Kidney epithelial cell (primary cell): ENCODE measurements at regions not wholly inside any gene's neighbourhood (a gene's known extent, or its start where the extent isn't known, plus 50 kb on each side); places are given as distances from the start of the nearest gene placed in this dataset.

Experiments used
- DNase-seq: peaks from one replicate; pipeline ENCODE4 v3.0.0-alpha.2; 2010; ENCODE audit warnings: low read depth
- H3K27me3 ChIP-seq: 2 replicates; pipeline ENCODE4 v1.6.0; 2011; ENCODE audit warnings: low read length; ENCODE audit not compliant: control insufficient read depth, insufficient read depth
- H3K36me3 ChIP-seq: 2 replicates; pipeline ENCODE4 v1.5.1; 2011; ENCODE audit warnings: low read length; ENCODE audit not compliant: control insufficient read depth, insufficient read depth
- H3K4me3 ChIP-seq: 2 replicates; pipeline ENCODE4 v1.5.1; 2011; ENCODE audit warnings: low read depth, mild to moderate bottlenecking, control low read depth, low read length
- TF ChIP-seq, protein P1 (sequence below): IDR thresholded peaks from 2 replicates; pipeline ENCODE4 v1.5.1; 2011; ENCODE audit warnings: mild to moderate bottlenecking, moderate library complexity, low read length, control low read depth, inconsistent platforms; ENCODE audit not compliant: insufficient read depth, poor library complexity, severe bottlenecking

GRCh38 chr6:112501705-112502104, 154.6 kb downstream of the RFPL4B start:
- Histone ChIP-seq H3K4me3 (no peak overlapping the region), H3K27me3 (no peaks in the 10 kb centered on the region), H3K36me3 (no peaks in the 10 kb centered on the region)
- TF ChIP-seq, protein P1, sequence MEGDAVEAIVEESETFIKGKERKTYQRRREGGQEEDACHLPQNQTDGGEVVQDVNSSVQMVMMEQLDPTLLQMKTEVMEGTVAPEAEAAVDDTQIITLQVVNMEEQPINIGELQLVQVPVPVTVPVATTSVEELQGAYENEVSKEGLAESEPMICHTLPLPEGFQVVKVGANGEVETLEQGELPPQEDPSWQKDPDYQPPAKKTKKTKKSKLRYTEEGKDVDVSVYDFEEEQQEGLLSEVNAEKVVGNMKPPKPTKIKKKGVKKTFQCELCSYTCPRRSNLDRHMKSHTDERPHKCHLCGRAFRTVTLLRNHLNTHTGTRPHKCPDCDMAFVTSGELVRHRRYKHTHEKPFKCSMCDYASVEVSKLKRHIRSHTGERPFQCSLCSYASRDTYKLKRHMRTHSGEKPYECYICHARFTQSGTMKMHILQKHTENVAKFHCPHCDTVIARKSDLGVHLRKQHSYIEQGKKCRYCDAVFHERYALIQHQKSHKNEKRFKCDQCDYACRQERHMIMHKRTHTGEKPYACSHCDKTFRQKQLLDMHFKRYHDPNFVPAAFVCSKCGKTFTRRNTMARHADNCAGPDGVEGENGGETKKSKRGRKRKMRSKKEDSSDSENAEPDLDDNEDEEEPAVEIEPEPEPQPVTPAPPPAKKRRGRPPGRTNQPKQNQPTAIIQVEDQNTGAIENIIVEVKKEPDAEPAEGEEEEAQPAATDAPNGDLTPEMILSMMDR: no peak
- no peak for DNase-seq

DNA sequence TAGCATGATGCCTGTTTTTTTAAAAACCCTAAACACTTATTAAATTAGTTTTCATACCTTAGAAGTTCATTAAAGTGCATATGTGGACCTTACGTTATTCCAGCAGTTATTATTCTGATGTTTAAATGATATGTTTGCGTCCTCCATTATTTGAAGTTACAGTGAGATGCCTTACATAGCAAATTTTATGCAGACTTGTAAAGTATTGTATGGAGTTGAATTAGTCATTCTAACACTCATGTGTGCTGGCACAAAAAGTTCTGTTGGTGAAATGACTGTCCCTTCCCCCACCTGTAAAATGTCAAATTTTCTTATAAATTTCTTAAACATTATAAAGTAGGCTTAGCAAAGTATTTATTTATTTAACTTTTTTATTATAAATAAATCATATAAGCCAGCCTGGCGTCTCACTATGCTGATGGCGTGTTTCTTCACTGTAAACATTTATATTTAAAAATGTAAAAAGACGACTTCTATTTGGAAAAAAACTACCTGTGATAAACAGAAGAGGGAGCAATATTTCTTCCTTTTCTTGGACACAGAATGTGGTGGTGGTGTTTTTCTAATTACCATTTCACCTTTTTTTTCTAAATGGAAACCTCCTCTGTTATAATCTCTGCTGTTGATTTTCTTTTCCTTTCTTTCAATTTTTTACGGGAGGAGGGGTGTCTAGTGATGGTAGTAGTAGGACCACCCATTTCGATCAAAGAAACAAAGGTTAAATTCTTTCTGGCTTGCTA, 155.4 kb downstream of the RFPL4B start:
- no peaks in the 10 kb centered on the region for H3K36me3 ChIP-seq
- DNase-seq: no peak
- TF ChIP-seq, protein P1: peak; percentile 21
- H3K27me3 ChIP-seq: no peaks in the 10 kb centered on the region
- H3K4me3 ChIP-seq: no peak overlapping the region

DNA sequence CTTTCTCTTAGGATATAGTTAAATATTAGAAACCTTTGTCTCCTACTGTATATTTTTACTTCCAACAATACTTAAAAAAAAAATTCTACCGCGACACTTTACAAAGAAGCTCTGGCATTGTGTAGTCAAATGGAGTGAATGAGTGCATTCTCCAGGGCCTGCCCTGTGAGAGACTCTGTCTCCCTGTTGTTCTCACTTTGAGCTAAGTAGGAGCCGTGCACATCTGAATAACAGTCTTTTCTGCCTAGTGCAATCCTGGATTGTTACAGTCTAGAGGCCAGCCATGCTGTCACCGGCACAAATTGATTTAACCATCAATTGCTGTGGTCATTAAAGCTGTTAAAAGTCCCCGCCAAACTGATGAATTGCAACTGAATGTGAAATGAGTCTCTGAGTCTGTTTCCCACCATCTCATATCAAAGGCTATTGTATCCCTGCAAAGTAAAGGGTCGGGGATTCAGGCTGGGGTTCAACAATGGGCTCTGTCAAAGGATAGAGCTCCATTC, 156.0 kb downstream of the RFPL4B start:
- TF ChIP-seq, protein P1: no peak
- H3K4me3 ChIP-seq: no peak overlapping the region
- H3K36me3 ChIP-seq: no peaks in the 10 kb centered on the region
- H3K27me3 ChIP-seq: no peaks in the 10 kb centered on the region
- no peak for DNase-seq

GRCh38 chr6:112504621-112505020, 157.5 kb downstream of the RFPL4B start:
- no peaks in the 10 kb centered on the region for H3K27me3 ChIP-seq
- H3K36me3 ChIP-seq: no peaks in the 10 kb centered on the region
- TF ChIP-seq, protein P1: no peak
- DNase-seq: no peak
- H3K4me3 ChIP-seq: no peak overlapping the region

DNA sequence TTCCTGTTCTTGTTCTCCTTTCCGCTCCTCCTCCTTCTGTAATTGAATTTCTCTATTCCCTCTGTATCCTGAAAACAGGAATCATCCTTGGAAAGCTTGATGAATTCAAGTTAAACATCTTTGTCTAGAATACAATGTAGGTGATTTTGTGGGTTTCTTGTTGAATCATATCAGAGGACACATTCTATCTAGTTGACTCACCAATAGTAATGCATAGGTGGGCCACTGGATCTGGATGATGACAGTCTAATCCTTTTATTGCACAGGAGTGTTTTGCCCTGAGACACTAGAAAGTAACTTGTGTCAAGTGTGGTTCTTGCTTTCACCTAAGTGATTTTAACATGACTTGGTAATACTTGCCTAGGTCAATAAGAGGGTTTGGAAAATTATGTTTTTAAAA, 164.3 kb downstream of the RFPL4B start:
- H3K27me3 ChIP-seq: no peaks in the 10 kb centered on the region
- H3K4me3 ChIP-seq: no peak overlapping the region
- TF ChIP-seq, protein P1: no peak
- H3K36me3 ChIP-seq: no peaks in the 10 kb centered on the region
- DNase-seq: peak; percentile 2

DNA sequence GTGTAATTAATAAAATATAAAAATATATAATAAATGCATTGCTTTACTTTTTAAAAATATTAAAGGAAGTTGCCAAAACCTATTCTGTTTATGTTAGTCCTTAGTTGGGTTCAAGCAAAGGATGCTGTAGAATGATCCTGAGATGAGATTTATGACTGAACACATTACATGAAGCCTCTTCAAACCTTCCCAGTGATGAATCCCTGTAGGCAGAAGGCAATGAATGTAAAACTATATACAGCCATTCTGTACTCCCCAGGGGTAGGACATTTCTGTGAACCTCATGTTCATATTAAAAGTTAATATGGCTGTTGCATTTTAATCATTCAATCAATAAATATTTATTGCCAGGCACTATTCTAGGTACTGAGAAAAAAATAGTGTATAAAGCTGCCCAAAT, 166.0 kb downstream of the RFPL4B start:
- no peaks in the 10 kb centered on the region for H3K36me3 ChIP-seq
- TF ChIP-seq, protein P1: no peak
- no peak overlapping the region for H3K4me3 ChIP-seq
- H3K27me3 ChIP-seq: no peaks in the 10 kb centered on the region
- no peak for DNase-seq
